HG02970 (cell line): ENCODE measurements at regions not wholly inside any gene's neighbourhood (a gene's known extent, or its start where the extent isn't known, plus 50 kb on each side); places are given as distances from the start of the nearest gene placed in this dataset.

Experiments used
- ATAC-seq: cut with Tn5 transposase; IDR thresholded peaks from one replicate; pipeline ENCODE4 v1.9.1; 2021; ENCODE audit warnings: mild to moderate bottlenecking, moderate library complexity, moderate number of reproducible peaks; ENCODE audit not compliant: unreplicated experiment, low FRiP score

GRCh38 chr20:7302250-7302649 lies 534.8 kb downstream of the BMP2 start:
- no peak for ATAC-seq

- ATAC-seq = no peak
Measured at GRCh38 chr20:7305976-7306375, 538.5 kb downstream of the BMP2 start.

- no peak for ATAC-seq
Measured at GRCh38 chr20:7308163-7308562, 540.7 kb downstream of the BMP2 start.

DNA sequence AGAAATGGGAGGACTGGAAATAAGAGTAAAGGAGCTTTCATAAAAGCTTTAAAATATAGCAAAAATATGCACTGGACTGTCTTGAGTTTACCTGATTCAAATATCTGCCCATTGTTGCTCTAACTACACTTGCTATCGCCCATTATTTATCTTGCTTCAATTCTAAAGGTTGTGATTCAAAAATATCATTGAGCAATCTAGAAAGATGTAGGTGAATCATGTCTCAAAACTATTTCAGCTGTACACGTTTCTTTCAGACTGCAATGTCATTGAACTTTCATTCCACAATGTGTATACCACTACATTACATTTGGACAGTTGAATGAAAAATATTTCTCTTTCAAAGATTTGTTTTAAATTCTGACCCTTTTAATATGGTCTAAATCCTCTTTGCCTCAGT lies 545.6 kb downstream of the BMP2 start:
- ATAC-seq = no peak

DNA sequence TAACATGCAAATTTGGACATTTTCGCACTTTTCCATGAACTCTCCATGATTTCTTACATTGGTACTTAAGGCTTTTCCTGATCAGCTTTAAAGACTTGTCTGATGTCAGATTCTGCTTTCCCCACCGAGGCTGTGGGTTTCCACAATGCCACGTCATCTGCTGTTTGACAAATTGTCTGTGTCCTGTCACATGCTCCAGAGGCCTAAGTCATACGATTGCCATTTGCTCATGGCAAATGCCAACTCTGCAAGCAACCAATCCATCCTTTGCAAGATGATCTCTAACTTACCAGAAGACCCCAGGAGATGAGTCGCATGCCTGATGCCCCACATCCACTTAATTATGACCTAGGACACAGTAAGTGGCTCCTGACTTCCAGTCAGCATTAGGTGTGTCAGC lies 556.5 kb downstream of the BMP2 start:
- ATAC-seq = no peak

- no peak for ATAC-seq
Measured at GRCh38 chr20:7327810-7328209, 560.3 kb downstream of the BMP2 start.

- ATAC-seq = no peak
Measured at GRCh38 chr20:7330850-7331249, 563.4 kb downstream of the BMP2 start.

GRCh38 chr20:7332169-7332568 lies 564.7 kb downstream of the BMP2 start:
- ATAC-seq = no peak

- no peak for ATAC-seq
Measured at GRCh38 chr20:7333841-7334240, 566.4 kb downstream of the BMP2 start.

- ATAC-seq = no peak
Measured at GRCh38 chr20:7346026-7346425, 578.5 kb downstream of the BMP2 start.

DNA sequence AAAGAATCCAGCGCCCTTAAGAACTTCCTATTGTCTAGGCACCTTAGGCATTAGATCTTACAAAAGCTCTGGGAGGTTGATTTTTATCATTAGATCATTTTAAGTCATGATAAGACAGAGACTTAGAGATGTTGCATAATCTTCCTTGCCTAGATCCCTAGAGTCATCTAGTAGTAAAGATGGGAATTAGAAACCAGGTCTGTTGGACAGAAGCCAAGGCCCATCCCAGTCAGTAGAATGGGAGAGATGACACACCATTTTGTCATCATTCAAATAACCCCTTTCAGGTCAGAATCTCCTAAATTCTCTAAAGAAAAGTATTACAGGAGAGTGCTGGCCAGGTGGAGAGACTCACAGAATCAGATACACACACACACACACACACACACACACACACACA lies 579.1 kb downstream of the BMP2 start:
- ATAC-seq = no peak

DNA sequence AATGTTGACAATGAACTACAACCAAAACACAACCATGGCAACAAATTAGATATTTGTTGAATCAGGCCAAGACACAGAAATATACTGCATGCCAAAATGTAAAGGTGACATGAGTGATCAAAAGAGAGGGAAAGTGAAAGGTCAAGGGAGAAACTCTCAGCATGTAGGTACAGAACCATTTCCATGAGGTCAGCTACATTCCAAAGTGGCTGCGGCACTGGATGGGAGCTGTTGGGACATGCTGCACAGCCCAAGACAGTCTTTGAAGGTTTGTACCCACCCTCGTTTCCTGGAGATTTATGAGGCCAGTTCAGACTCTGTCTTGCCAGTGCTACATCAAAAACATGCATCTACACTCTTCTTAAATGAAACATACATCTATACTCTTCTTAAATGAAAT lies 579.9 kb downstream of the BMP2 start:
- ATAC-seq = no peak

DNA sequence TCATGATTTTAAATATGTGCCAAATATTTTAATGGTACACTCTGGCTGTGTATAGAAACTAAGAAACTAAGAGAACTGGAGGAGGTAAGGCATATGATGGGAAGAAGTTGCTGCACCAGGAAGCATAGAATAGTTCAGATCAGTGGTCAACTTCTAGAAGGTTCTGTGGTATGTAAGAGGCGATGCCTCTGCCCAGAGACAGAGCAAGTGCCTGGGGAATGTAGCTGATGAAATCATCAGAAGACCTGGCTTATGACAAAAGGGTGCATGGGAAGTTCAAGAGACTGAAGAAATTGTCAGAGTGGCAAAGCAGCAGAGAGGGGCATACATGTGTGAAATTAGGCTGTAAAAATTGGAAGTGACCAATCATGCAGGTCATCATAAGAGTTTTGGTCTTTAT lies 580.8 kb downstream of the BMP2 start:
- no peak for ATAC-seq

GRCh38 chr20:7352165-7352564 lies 584.7 kb downstream of the BMP2 start:
- no peak for ATAC-seq

- no peak for ATAC-seq
Measured at GRCh38 chr20:7355051-7355450, 585.2 kb downstream of the HAO1 start.

DNA sequence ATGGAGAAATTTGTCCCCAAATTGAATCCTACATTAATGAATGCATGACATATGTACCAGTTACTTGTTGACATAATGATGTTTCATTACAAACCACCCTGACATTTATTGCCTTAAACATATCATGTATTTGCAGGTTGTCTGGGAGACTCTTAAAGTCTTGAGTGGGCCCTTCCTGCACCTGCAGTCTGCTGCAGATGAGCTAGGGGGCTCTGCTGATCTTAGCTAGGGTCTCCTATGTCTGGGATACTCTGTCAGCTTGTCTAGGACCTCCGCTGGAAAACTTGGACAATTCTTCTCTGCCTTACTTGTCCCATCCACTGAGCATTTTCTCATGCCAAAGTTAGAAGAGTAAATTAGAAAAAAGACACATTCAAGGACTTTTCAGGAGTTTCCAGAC lies 581.6 kb downstream of the HAO1 start:
- no peak for ATAC-seq

DNA sequence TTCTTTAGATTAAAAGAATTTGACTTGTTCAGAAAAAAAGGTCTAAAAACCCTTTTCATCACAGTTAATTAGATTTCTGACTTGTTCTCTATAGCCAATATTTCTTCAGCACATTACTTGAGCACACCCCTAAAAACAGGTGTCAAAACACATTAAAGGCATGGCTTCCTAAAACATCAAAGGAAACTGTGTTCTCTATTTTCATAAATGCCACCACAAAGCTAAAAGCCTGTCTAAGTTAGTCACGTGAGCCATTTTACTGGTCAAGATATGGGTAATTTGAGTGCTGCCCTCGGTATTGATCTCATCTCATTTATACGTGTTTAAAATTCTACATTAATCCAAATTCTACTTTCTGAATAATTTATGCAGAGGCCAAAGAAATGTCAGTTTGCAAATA lies 580.5 kb downstream of the HAO1 start:
- no peak for ATAC-seq

- ATAC-seq = no peak
Measured at GRCh38 chr20:7361321-7361720, 578.9 kb downstream of the HAO1 start.

- no peak for ATAC-seq
Measured at GRCh38 chr20:7361931-7362330, 578.3 kb downstream of the HAO1 start.

GRCh38 chr20:7362601-7363000 lies 577.7 kb downstream of the HAO1 start:
- no peak for ATAC-seq

- no peak for ATAC-seq
Measured at GRCh38 chr20:7366189-7366588, 574.1 kb downstream of the HAO1 start.

DNA sequence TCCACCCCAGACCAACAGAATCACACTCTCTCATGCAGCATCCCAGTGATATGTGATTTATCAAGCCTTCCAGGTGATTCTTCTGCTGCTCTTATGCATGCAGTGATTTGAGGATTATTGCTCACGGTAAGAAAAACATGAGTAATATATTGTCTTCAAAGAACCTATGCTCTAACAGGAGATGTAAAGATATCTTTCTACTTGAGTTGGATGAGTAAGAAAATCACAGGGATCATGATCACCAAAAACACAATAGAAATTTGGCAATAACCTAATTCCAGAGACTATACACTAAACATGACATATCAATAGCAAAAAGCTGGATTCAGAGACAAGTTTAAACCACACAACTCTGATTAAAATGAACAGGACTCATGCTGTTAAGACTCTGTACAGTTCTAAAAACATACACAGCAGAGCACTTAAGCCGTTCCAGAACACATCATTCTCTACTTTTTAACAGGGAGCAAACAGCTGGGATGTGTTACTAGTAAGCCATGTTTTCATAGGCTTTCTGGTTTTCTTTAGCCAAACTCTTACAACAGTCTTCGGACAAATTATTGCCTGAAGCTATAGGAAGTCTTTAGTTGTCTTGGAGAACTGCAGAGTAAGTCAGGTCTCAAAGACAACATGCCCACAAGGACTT lies 568.6 kb downstream of the HAO1 start:
- ATAC-seq = no peak

GRCh38 chr20:7375905-7376304 lies 564.4 kb downstream of the HAO1 start:
- ATAC-seq = no peak
